HG03378 (cell line): ENCODE measurements at regions not wholly inside any gene's neighbourhood (a gene's known extent, or its start where the extent isn't known, plus 50 kb on each side); places are given as distances from the start of the nearest gene placed in this dataset.
"Not testable (repeated sequence)": the region's sequence is repeated elsewhere in the genome, so short reads cannot be mapped to it uniquely, and the experiment has no call there.

Experiments used
- ATAC-seq: cut with Tn5 transposase; IDR thresholded peaks from one replicate; pipeline ENCODE4 v1.9.1; 2021; ENCODE audit warnings: mild to moderate bottlenecking, moderate library complexity; ENCODE audit not compliant: unreplicated experiment

GRCh38 chr5:142411103-142411502, 86.3 kb upstream of the SPRY4 start:
- ATAC-seq: no peak

GRCh38 chr5:142408981-142409481, 84.2 kb upstream of the SPRY4 start:
- ATAC-seq: no peak

- no peak for ATAC-seq
These were observed 83.7 kb upstream of the SPRY4 start for GRCh38 chr5:142408536-142408935.

GRCh38 chr5:142405814-142406395, 81.1 kb upstream of the SPRY4 start:
- no peak for ATAC-seq

GRCh38 chr5:142405023-142405422, 80.2 kb upstream of the SPRY4 start:
- no peak for ATAC-seq

GRCh38 chr5:142404046-142404477, 79.2 kb upstream of the SPRY4 start:
- ATAC-seq: no peak

GRCh38 chr5:142403583-142403982, 78.8 kb upstream of the SPRY4 start:
- no peak for ATAC-seq

GRCh38 chr5:142402752-142403318, 78.0 kb upstream of the SPRY4 start:
- ATAC-seq: no peak

- no peak for ATAC-seq
These were observed 75.6 kb upstream of the SPRY4 start for GRCh38 chr5:142400415-142400814.

GRCh38 chr5:142399891-142400290, 75.1 kb upstream of the SPRY4 start:
- ATAC-seq: no peak

GRCh38 chr5:142398730-142399055, 73.9 kb upstream of the SPRY4 start:
- no peak for ATAC-seq

GRCh38 chr5:142398011-142398729, 73.3 kb upstream of the SPRY4 start:
- ATAC-seq: not testable (repeated sequence)

GRCh38 chr5:142397178-142397577, 72.4 kb upstream of the SPRY4 start:
- no peak for ATAC-seq

GRCh38 chr5:142396436-142397038, 71.7 kb upstream of the SPRY4 start:
- no peak for ATAC-seq

GRCh38 chr5:142395334-142395733, 70.5 kb upstream of the SPRY4 start:
- no peak for ATAC-seq

- no peak for ATAC-seq
These were observed 66.4 kb upstream of the SPRY4 start for GRCh38 chr5:142391058-142391845.

- ATAC-seq: no peak
These were observed 65.5 kb upstream of the SPRY4 start for GRCh38 chr5:142390334-142390733.

- no peak for ATAC-seq
These were observed 63.9 kb upstream of the SPRY4 start for GRCh38 chr5:142388696-142389095.

GRCh38 chr5:142387024-142387682, 62.3 kb upstream of the SPRY4 start:
- no peak for ATAC-seq

GRCh38 chr5:142386137-142387023, 61.6 kb upstream of the SPRY4 start:
- no peak for ATAC-seq
